MM.1S (cell line): ENCODE measurements at regions not wholly inside any gene's neighbourhood (a gene's known extent, or its start where the extent isn't known, plus 50 kb on each side); places are given as distances from the start of the nearest gene placed in this dataset.

Source experiments
- DNase-seq: peaks from one replicate; pipeline ENCODE4 v3.0.0-alpha.2; 2015
- H2AFZ ChIP-seq: fragments of 300-600 bp; sonication (generic); 2 replicates; pipeline ENCODE4 v1.6.0; 2016; ENCODE audit warnings: antibody characterized with exemption, low read length
- H3F3A ChIP-seq: fragments of 300-600 bp; sonication (generic); 2 replicates; pipeline ENCODE4 v1.6.1; 2016; ENCODE audit warnings: mild to moderate bottlenecking, antibody characterized with exemption, low read length, moderate library complexity, mixed read lengths; ENCODE audit not compliant: insufficient read depth
- H3K27ac ChIP-seq: fragments of 300-600 bp; sonication (generic); 2 replicates; pipeline ENCODE4 v1.5.1; 2016; ENCODE audit warnings: mild to moderate bottlenecking, low read length
- H3K27me3 ChIP-seq: fragments of 300-600 bp; sonication (generic); replicated peaks from 2 replicates; pipeline ENCODE4 v1.6.0; 2016; ENCODE audit warnings: low read length; ENCODE audit not compliant: insufficient read depth
- H3K36me3 ChIP-seq: fragments of 300-600 bp; sonication (generic); replicated peaks from 2 replicates; pipeline ENCODE4 v1.6.1; 2016; ENCODE audit warnings: mild to moderate bottlenecking, low read length, mixed read lengths; ENCODE audit not compliant: insufficient read depth
- H3K4me1 ChIP-seq: fragments of 300-600 bp; sonication (generic); 2 replicates; pipeline ENCODE4 v1.6.1; 2016; ENCODE audit warnings: low read length, mixed read lengths
- H3K4me2 ChIP-seq: fragments of 300-600 bp; sonication (generic); 2 replicates; pipeline ENCODE4 v1.6.0; 2016; ENCODE audit warnings: low read depth, low read length
- H3K4me3 ChIP-seq: fragments of 300-600 bp; sonication (generic); 2 replicates; pipeline ENCODE4 v1.5.1; 2016; ENCODE audit warnings: low read length, mixed read lengths
- H3K79me2 ChIP-seq: fragments of 300-600 bp; sonication (generic); 2 replicates; pipeline ENCODE4 v1.6.1; 2016; ENCODE audit warnings: mixed run types, low read length, mixed read lengths
- H3K9ac ChIP-seq: fragments of 300-600 bp; sonication (generic); 2 replicates; pipeline ENCODE4 v1.6.1; 2016; ENCODE audit warnings: low read length, mixed read lengths
- H3K9me2 ChIP-seq: fragments of 300-600 bp; sonication (generic); replicated peaks from 2 replicates; pipeline ENCODE4 v1.6.1; 2016; ENCODE audit warnings: mild to moderate bottlenecking, low read length, mixed read lengths; ENCODE audit not compliant: insufficient read depth
- H3K9me3 ChIP-seq: fragments of 300-600 bp; sonication (generic); replicated peaks from 2 replicates; pipeline ENCODE4 v1.6.1; 2016; ENCODE audit warnings: mild to moderate bottlenecking, low read length, mixed read lengths; ENCODE audit not compliant: insufficient read depth
- H4K20me1 ChIP-seq: fragments of 300-600 bp; sonication (generic); 2 replicates; pipeline ENCODE4 v1.6.1; 2016; ENCODE audit warnings: mild to moderate bottlenecking, low read length, moderate library complexity, mixed read lengths; ENCODE audit not compliant: insufficient read depth
- CTCF ChIP-seq: fragments of 300-600 bp; sonication (generic); IDR thresholded peaks from 2 replicates; pipeline ENCODE4 v1.5.1; 2016; ENCODE audit warnings: antibody characterized with exemption, low read length, mixed read lengths
- EZH2 ChIP-seq: fragments of 300-600 bp; sonication (generic); optimal IDR thresholded peaks from 2 replicates; pipeline ENCODE3; 2017; ENCODE audit warnings: low read depth, mild to moderate bottlenecking, antibody characterized with exemption, low read length, mixed read lengths
- EZH2phosphoT487 ChIP-seq: fragments of 300-600 bp; sonication (generic); IDR thresholded peaks from 2 replicates; pipeline ENCODE4 v1.6.1; 2018; ENCODE audit warnings: antibody characterized with exemption, low read length

- no peak overlapping the region for H3K4me2 ChIP-seq
Observed at GRCh38 chr2:144671695-144672455, 152.0 kb upstream of the ZEB2 start.

DNA sequence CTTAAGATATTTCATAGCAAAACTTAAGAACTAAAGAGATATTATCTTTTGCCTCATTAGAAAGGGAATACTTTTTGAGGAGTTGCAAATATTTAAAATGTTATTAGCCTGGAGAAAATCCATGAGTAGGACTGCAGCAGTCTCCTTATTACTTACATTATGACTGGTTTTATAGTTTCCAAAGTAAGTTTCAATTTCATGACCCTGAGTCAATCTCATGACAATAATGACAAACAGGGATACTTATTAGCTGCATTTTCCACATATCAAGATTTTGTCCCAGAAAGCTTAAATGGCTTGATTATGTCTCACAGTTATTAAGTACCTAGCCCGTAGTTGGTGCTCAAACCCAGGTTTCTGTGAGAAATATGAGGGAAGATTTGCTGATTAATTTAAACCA is 150.8 kb upstream of the ZEB2 start:
- Histone ChIP-seq H4K20me1 (no peaks in the 10 kb centered on the region), H3K27ac (no peak overlapping the region), H3K4me2 (no peak overlapping the region), H3K36me3 (no peaks in the 10 kb centered on the region), H3K9ac (no peak overlapping the region), H3F3A (no peaks in the 10 kb centered on the region), H3K9me3 (no peaks in the 10 kb centered on the region), H3K4me3 (no peak overlapping the region), H3K4me1 (no peaks in the 10 kb centered on the region), H3K9me2 (no peaks in the 10 kb centered on the region), H3K79me2 (no peaks in the 10 kb centered on the region), H2AFZ (no peak overlapping the region), H3K27me3 (no peaks in the 10 kb centered on the region)
- no peak for DNase-seq
- no peak for TF ChIP-seq CTCF
- TF ChIP-seq EZH2phosphoT487 = no peak
- no peak for TF ChIP-seq EZH2

More at GRCh38 chr2:144671695-144672455, 152.0 kb upstream of the ZEB2 start:
- H4K20me1 ChIP-seq = no peaks in the 10 kb centered on the region
- H3K27ac ChIP-seq = no peak overlapping the region
- no peak overlapping the region for H2AFZ ChIP-seq
- no peak overlapping the region for H3K9ac ChIP-seq
- no peaks in the 10 kb centered on the region for H3K36me3 ChIP-seq
- no peak for TF ChIP-seq EZH2
- TF ChIP-seq EZH2phosphoT487 = no peak
- no peak for TF ChIP-seq CTCF
- H3K9me3 ChIP-seq = no peaks in the 10 kb centered on the region
- H3K79me2 ChIP-seq = no peaks in the 10 kb centered on the region
- H3F3A ChIP-seq = no peaks in the 10 kb centered on the region
- DNase-seq = no peak
- no peaks in the 10 kb centered on the region for H3K9me2 ChIP-seq
- H3K4me1 ChIP-seq = no peaks in the 10 kb centered on the region
- no peak overlapping the region for H3K4me3 ChIP-seq
- no peaks in the 10 kb centered on the region for H3K27me3 ChIP-seq

GRCh38 chr2:144670080-144670479 is 150.2 kb upstream of the ZEB2 start:
- H3K4me3 ChIP-seq = no peak overlapping the region
- no peaks in the 10 kb centered on the region for H3K36me3 ChIP-seq
- no peaks in the 10 kb centered on the region for H3F3A ChIP-seq
- H3K27ac ChIP-seq = no peak overlapping the region
- H2AFZ ChIP-seq = no peak overlapping the region
- no peaks in the 10 kb centered on the region for H3K79me2 ChIP-seq
- no peaks in the 10 kb centered on the region for H4K20me1 ChIP-seq
- DNase-seq = no peak
- no peaks in the 10 kb centered on the region for H3K27me3 ChIP-seq
- H3K9ac ChIP-seq = no peak overlapping the region
- no peaks in the 10 kb centered on the region for H3K9me3 ChIP-seq
- H3K4me1 ChIP-seq = no peaks in the 10 kb centered on the region
- H3K9me2 ChIP-seq = no peaks in the 10 kb centered on the region
- no peak for TF ChIP-seq EZH2phosphoT487
- no peak for TF ChIP-seq EZH2
- TF ChIP-seq CTCF = no peak
- H3K4me2 ChIP-seq = no peak overlapping the region
